ENCODE measurements at regions not wholly inside any gene's neighbourhood (a gene's known extent, or its start where the extent isn't known, plus 50 kb on each side); places are given as distances from the start of the nearest gene placed in this dataset.

DNA sequence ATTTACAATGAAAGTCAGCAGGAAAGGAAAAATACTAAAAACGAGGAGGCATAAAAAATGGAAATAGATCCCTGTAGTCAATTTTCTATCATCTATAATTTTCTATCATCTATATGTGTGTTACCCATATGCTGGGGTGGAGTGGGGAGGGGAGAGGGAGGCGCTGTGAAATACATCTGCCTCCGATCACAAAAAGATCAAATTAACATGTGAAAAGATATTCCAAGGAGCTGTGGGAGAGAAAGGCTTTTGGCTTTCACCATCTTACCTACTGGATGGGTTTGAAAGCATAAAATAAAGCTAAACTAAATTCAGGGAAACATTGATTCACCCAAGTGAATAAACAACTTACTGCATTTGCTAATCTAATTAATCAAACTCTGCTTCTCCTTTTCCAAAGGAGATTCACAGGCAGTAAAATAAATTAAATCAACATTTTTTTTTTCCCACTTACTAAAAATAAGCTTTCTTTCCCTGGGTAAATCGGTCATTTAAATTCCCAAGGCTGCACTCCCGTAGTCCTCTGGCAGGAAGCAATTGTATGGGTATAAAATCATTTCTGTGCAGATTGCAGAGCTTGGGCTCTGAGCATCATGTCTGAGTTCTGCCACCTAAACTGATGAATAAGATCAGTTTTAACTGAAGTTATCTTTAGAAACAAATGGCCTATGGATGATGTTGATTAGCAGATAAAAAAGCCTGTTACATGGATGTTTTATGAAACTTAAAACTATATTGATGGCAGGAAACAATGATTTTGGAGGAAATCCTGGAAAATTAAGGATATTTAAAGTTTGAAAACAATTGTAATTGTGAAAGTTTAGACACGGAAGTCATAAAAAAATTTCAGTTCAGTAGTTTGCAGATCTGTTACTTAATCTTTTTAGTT, 147.9 kb downstream of the SOX4 start:
- Histone ChIP-seq H3K27me3 (replicated peaks) (no peaks in the 10 kb centered on the region), H3K4me3 (no peak overlapping the region), H3K9me3 (replicated peaks) (no peaks in the 10 kb centered on the region), H3K27ac (peak overlapping the region; percentile 68), H3K4me1 (replicated peaks) (peaks cover 65% of the 10 kb centered on the region), H3K36me3 (no peaks in the 10 kb centered on the region)
- peak in 1 of 2 experiments; percentile 54 for DNase-seq (ENCODE audit: low read depth in 1 of 2, low spot score in 2 of 2)

DNA sequence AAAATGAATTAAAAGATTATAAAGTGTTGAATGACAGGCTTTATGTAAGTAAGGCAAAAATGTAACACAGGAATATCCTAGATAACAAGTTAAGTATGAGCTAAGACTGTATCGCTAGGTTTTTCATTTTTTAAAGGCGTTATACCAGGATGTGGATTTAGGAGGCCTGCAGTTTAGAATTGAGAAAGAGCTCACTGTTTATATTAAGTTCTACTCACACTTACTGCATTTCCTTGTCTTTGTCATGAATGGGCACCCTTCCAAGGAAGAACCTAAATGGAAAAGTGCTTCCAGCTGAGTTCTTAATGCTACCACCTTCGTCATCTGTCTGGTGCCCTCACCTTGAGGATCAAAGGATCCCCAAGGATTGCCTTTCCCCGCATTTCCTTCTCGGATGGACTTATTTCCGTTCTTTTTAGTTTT, 148.7 kb downstream of the SOX4 start:
- Histone ChIP-seq H3K27ac (peak overlapping the region; percentile 68), H3K36me3 (no peaks in the 10 kb centered on the region), H3K9me3 (replicated peaks) (no peaks in the 10 kb centered on the region), H3K4me3 (no peak overlapping the region), H3K27me3 (replicated peaks) (no peaks in the 10 kb centered on the region), H3K4me1 (replicated peaks) (peaks cover 65% of the 10 kb centered on the region)
- peak in 1 of 2 experiments; percentile 70 for DNase-seq (ENCODE audit: low read depth in 1 of 2, low spot score in 2 of 2)

DNA sequence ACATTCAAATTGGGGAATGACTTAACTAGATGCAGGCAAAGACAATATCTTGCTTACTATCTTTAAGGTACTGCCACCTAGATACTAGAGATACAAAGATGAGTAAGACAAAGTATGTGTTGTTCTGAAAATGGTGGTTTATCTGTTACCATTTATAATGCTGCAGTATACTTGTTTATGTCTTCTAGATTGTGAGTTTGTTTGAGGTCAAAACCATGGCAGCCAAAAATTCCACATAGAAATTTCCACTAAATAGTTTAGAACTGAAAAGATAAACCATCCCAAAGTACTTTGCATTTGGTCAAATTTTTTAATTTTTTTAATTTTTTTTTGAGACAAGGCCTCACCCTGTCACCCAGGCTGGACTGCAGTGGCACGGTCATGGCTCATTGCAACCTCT, 150.8 kb downstream of the SOX4 start:
- H3K4me3 ChIP-seq = no peak overlapping the region
- no peaks in the 10 kb centered on the region for H3K9me3 ChIP-seq (replicated peaks)
- H3K36me3 ChIP-seq = no peaks in the 10 kb centered on the region
- no peak overlapping the region; the same call in 1 of the 2 replicates for H3K27ac ChIP-seq
- H3K27me3 ChIP-seq (replicated peaks) = no peaks in the 10 kb centered on the region
- peaks cover 56% of the 10 kb centered on the region for H3K4me1 ChIP-seq (replicated peaks)
- no peak for DNase-seq (ENCODE audit: low read depth in 1 of 2, low spot score in 2 of 2)

DNA sequence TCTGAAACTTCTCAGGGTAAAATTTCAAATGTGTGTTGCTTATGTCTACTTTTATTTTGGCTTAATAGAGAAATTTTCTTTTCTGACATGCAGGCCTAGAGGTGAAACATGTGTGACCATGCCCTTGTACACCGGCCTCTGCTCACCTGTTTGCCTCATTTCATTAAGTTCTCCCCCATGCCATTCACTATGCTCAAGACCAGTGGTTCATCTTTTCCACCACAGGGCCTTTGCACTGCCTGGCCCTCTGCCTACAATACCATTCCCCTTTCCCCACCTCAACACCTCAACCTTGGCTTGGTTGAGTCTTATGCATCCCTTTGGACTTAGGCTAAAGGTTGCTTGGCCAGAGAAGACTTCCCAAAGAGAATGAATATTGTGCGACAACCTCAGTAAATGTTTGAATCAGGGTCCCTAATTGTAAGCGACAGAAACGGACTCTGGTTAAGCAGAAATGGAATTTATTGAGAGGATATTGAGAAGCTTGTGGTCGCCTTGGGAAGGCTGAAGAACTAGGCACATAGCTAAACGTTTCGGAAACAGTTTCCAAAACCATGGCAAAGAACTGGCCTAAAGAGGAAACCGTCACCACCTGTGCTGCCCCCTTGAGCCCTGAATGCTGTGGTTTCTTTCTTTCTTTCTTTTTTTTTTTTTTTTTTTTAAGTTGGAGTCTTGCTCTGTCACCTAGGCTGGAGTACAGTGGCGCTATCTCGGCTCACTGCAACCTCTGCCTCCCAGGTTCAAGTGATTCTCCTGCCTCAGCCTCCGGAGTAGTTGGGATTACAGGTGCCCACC, 152.2 kb downstream of the SOX4 start:
- H3K27ac ChIP-seq = no peak overlapping the region
- H3K4me3 ChIP-seq = no peak overlapping the region
- no peaks in the 10 kb centered on the region for H3K36me3 ChIP-seq
- H3K9me3 ChIP-seq (replicated peaks) = no peaks in the 10 kb centered on the region
- H3K27me3 ChIP-seq (replicated peaks) = no peaks in the 10 kb centered on the region
- no peak for DNase-seq (ENCODE audit: low read depth in 1 of 2, low spot score in 2 of 2)
- peaks cover 42% of the 10 kb centered on the region for H3K4me1 ChIP-seq (replicated peaks)

GRCh38 chr6:21747441-21747840, 153.9 kb downstream of the SOX4 start:
- no peak for DNase-seq (ENCODE audit: low read depth in 1 of 2, low spot score in 2 of 2)
- Histone ChIP-seq H3K27ac (no peak overlapping the region), H3K9me3 (replicated peaks) (no peaks in the 10 kb centered on the region), H3K4me1 (replicated peaks) (peaks cover 38% of the 10 kb centered on the region), H3K36me3 (no peaks in the 10 kb centered on the region), H3K27me3 (replicated peaks) (no peaks in the 10 kb centered on the region), H3K4me3 (no peak overlapping the region)

GRCh38 chr6:21748343-21749056, 154.9 kb downstream of the SOX4 start:
- no peak overlapping the region for H3K4me3 ChIP-seq
- no peak for DNase-seq (ENCODE audit: low read depth in 1 of 2, low spot score in 2 of 2)
- no peaks in the 10 kb centered on the region for H3K27me3 ChIP-seq (replicated peaks)
- no peaks in the 10 kb centered on the region for H3K36me3 ChIP-seq
- H3K4me1 ChIP-seq (replicated peaks) = peaks cover 43% of the 10 kb centered on the region
- H3K27ac ChIP-seq = no peak overlapping the region
- H3K9me3 ChIP-seq (replicated peaks) = no peaks in the 10 kb centered on the region

DNA sequence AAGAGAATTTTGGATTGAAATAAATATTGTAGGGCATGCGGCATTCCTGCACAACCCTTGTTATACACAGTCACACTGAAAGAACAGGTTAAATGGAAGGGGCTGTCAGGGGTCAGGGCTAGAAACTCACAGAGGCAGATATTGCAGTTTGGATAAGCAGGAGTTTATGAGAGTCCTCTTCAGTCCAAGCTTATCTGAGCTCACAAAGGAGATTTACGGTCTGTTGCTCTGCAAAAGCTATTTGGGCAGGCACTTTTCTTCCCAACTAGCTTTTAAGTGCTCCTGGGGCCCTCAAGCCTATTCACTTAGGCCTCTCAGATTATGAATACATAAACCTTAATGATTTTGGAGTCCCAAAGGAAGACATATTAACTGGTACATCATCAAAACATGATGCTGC, 156.2 kb downstream of the SOX4 start:
- H3K27ac ChIP-seq = no peak overlapping the region
- no peaks in the 10 kb centered on the region for H3K9me3 ChIP-seq (replicated peaks)
- H3K27me3 ChIP-seq (replicated peaks) = no peaks in the 10 kb centered on the region
- H3K36me3 ChIP-seq = no peaks in the 10 kb centered on the region
- no peak for DNase-seq (ENCODE audit: low read depth in 1 of 2, low spot score in 2 of 2)
- peaks cover 47% of the 10 kb centered on the region for H3K4me1 ChIP-seq (replicated peaks)
- no peak overlapping the region for H3K4me3 ChIP-seq

DNA sequence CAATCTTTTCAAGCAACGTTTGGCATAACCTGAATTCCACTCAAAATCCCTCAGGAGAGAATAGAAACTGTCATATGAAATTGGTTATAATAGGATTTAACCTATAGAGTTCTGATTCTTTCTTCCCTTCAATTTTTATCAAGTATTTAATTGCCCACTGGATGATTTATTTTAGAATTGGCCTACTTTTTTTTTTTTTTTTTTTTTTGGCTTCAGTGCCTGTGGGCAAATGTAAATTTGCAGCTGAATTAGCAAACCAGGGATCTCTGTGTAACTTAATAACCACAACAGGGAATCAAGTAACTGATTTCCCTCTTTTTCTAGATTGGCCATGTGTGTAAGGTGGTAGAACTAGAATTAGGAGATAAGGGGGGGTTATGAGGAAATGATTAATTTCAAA, 157.0 kb downstream of the SOX4 start:
- Histone ChIP-seq H3K9me3 (replicated peaks) (no peaks in the 10 kb centered on the region), H3K36me3 (no peaks in the 10 kb centered on the region), H3K27me3 (replicated peaks) (no peaks in the 10 kb centered on the region), H3K4me1 (replicated peaks) (peaks cover 55% of the 10 kb centered on the region), H3K4me3 (no peak overlapping the region), H3K27ac (no peak overlapping the region)
- no peak for DNase-seq (ENCODE audit: low read depth in 1 of 2, low spot score in 2 of 2)

- DNase-seq (ENCODE audit: low read depth in 1 of 2, low spot score in 2 of 2) = no peak
These were observed 158.1 kb downstream of the SOX4 start for GRCh38 chr6:21751608-21752007.

DNA sequence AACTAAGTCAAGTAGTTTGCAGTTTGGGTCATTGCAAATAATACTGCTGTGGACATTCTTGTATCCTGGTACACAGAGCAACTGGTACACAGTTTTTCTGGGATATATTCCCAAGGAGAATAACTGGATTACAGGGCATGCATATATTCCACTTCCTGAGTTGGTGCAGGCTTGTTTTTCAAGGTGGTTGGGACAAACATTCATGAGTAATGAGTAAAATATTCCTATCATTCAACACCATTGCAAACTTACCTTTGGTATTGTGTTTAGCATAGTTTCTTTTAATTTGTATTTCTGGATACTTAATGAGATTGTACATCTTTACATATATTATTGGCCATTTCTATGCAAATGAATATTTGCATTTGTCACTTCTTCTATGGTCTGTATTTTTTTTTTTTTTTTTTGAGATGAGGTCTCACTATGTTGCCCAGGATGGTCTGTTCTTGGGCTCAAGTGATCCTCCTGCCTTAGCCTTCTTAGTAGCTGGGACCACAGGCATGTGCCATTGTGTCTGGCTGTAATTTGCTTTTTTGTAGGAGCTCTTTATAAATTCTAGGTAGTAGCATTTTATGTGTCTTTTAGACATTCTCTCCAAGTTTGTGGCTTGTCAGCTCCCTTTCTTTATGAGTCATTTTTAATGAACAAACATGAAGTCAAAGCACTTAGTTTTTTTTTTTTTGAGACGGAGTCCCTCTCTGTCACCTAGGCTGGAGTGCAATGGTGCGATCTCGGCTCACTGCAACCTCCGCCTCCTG, 158.7 kb downstream of the SOX4 start:
- Histone ChIP-seq H3K36me3 (no peaks in the 10 kb centered on the region), H3K27ac (peak overlapping the region; percentile 86), H3K4me1 (replicated peaks) (peaks cover 55% of the 10 kb centered on the region), H3K27me3 (replicated peaks) (no peaks in the 10 kb centered on the region), H3K9me3 (replicated peaks) (no peaks in the 10 kb centered on the region), H3K4me3 (no peak overlapping the region)
- DNase-seq (ENCODE audit: low read depth in 1 of 2, low spot score in 2 of 2) = peak; percentile 75 to 91

More at GRCh38 chr6:21751608-21752007, 158.1 kb downstream of the SOX4 start:
- Histone ChIP-seq H3K36me3 (no peaks in the 10 kb centered on the region), H3K9me3 (replicated peaks) (no peaks in the 10 kb centered on the region), H3K27me3 (replicated peaks) (no peaks in the 10 kb centered on the region), H3K4me3 (no peak overlapping the region), H3K27ac (peak overlapping the region; percentile 73), H3K4me1 (replicated peaks) (peaks cover 55% of the 10 kb centered on the region)

GRCh38 chr6:21753241-21754108, 159.9 kb downstream of the SOX4 start:
- Histone ChIP-seq H3K27me3 (replicated peaks) (no peaks in the 10 kb centered on the region), H3K4me1 (replicated peaks) (peaks cover 47% of the 10 kb centered on the region), H3K4me3 (no peak overlapping the region), H3K27ac (peak overlapping the region; percentile 86), H3K36me3 (no peaks in the 10 kb centered on the region), H3K9me3 (replicated peaks) (no peaks in the 10 kb centered on the region)
- DNase-seq (ENCODE audit: low read depth in 1 of 2, low spot score in 2 of 2) = peak; percentile 58 to 92

DNA sequence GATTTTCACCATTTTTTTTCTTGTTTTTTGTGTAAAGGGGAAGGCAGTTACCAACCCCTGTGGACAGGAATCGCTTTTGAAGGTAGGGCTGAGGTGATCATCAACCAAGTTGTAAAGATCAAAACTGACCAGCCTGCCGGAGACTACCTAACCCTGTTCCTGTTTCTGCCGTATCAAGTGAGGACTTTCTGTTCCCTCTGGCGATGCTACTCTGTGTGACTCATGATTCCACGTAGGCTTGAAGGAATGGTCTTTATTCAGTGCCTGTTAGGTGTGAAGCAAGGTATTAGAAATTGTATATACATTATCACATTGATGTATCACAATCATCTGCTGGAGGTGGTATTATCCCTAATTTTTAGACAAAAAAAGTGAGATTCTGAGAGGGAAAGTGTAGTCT, 161.3 kb downstream of the SOX4 start:
- Histone ChIP-seq H3K27ac (peak overlapping the region; percentile 86), H3K4me1 (replicated peaks) (peaks cover 44% of the 10 kb centered on the region), H3K36me3 (no peaks in the 10 kb centered on the region), H3K4me3 (no peak overlapping the region), H3K27me3 (replicated peaks) (no peaks in the 10 kb centered on the region), H3K9me3 (replicated peaks) (no peaks in the 10 kb centered on the region)
- peak; percentile 55 to 79 for DNase-seq (ENCODE audit: low read depth in 1 of 2, low spot score in 2 of 2)

All from SJSA1 (cell line).